Ascending aorta (tissue), 2 donors: ENCODE measurements at regions not wholly inside any gene's neighbourhood (a gene's known extent, or its start where the extent isn't known, plus 50 kb on each side); places are given as distances from the start of the nearest gene placed in this dataset.

Experiments used
- DNase-seq, 2 donors: peaks; one replicate each; pipeline ENCODE4 v3.0.0-alpha.2; 2019; ENCODE audit warnings: low spot score in 2 of 2
- H3K27ac ChIP-seq, 2 donors: fragments of 200-600 bp; sonication (generic); one replicate each; pipeline ENCODE4 v1.5.1; 2016 to 2017; ENCODE audit warnings: mild to moderate bottlenecking in 1 of 2
- H3K27me3 ChIP-seq: fragments of 200-600 bp; sonication (generic); one replicate; pipeline ENCODE4 v1.5.1; 2017
- H3K36me3 ChIP-seq, 2 donors: fragments of 200-600 bp; sonication (generic); one replicate each; pipeline ENCODE4 v1.5.1; 2016
- H3K4me1 ChIP-seq, 2 donors: fragments of 200-600 bp; sonication (generic); one replicate each; pipeline ENCODE4 v1.5.1; 2016 to 2017; ENCODE audit warnings: mild to moderate bottlenecking in 1 of 2
- H3K4me3 ChIP-seq, 2 donors: fragments of 200-600 bp; sonication (generic); one replicate each; pipeline ENCODE4 v1.5.1; 2016 to 2017; ENCODE audit warnings: mild to moderate bottlenecking in 1 of 2
- H3K9me3 ChIP-seq, 2 donors: fragments of 200-600 bp; sonication (generic); one replicate each; pipeline ENCODE4 v1.5.1; 2016
- CTCF ChIP-seq, 3 experiments: fragments of 200-600 bp in 2 of 3; fragments of 450-650 bp in 1 of 3; sonication (generic) in 2 of 3; IDR thresholded peaks; one replicate each; pipeline ENCODE4 v1.5.1; 2016 to 2019; ENCODE audit warnings: antibody characterized with exemption in 3 of 3, mild to moderate bottlenecking in 1 of 3, moderate library complexity in 1 of 3
- intact Hi-C: fragments of 100-400 bp; cut with DNase I; formaldehyde crosslinking; loops from one replicate; pipeline ENCODE4 v1.15.1; 2023

DNA sequence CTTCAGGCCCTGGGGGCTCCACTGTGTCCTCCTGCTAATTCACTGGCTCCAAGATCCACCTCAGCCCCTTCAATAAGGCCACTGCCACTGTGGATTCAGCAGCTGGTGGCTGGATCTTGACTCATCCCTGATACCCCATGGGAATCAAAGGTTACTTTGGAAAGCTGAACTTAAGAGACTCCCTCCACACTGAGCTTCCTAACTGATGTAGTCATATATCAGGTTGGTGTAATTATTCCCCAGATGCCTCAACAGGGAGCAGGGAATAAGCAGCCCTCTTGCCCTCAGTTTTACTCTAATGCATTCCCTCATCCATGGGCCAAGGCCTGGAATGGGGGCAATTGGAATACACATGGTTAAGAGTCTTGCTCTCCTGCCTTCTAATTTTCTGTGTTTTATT lies 164.6 kb downstream of the FASLG start:
- H3K9me3 ChIP-seq: no peaks in the 10 kb centered on the region
- H3K27me3 ChIP-seq: no peaks in the 10 kb centered on the region
- no peak for TF ChIP-seq CTCF (IDR thresholded peaks at IDR 0.05)
- no peaks in the 10 kb centered on the region for H3K36me3 ChIP-seq
- no peaks in the 10 kb centered on the region for H3K4me1 ChIP-seq
- intact Hi-C loops: no loop called here
- H3K27ac ChIP-seq: no peak overlapping the region
- DNase-seq: no peak
- H3K4me3 ChIP-seq: no peak overlapping the region

DNA sequence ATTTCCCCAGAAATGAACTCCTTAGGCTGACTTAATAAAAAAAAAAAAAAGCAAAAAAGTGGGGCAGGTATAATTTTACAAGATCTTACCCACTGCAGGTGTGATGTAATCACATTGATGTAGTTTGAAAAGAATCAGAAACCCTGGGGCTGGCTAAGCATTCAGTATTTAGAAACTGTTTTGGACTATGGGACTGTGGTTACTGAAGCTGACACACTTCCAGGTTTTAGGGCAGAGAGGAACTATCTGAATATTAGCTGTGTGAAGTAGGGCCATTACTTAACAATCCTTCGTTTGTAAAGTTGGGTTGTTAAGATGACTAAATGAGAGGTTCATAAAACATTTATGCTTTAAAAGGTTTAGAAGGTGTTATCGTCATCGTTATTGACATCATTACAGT lies 165.3 kb downstream of the FASLG start:
- intact Hi-C loops: no loop called here
- H3K36me3 ChIP-seq: no peaks in the 10 kb centered on the region
- TF ChIP-seq CTCF (IDR thresholded peaks at IDR 0.05): no peak
- H3K27me3 ChIP-seq: no peaks in the 10 kb centered on the region
- H3K27ac ChIP-seq: no peak overlapping the region
- H3K9me3 ChIP-seq: no peaks in the 10 kb centered on the region
- DNase-seq: no peak
- no peaks in the 10 kb centered on the region for H3K4me1 ChIP-seq
- H3K4me3 ChIP-seq: no peak overlapping the region

- DNase-seq: peak in 1 of 2 donors; percentile 66
- intact Hi-C loops: loop anchor here (1.0 kb wide), 1 partner anchor 376 kb away; no protein-coding TSS in a partner anchor
Measured at GRCh38 chr1:172826096-172826741, 167.3 kb downstream of the FASLG start.

DNA sequence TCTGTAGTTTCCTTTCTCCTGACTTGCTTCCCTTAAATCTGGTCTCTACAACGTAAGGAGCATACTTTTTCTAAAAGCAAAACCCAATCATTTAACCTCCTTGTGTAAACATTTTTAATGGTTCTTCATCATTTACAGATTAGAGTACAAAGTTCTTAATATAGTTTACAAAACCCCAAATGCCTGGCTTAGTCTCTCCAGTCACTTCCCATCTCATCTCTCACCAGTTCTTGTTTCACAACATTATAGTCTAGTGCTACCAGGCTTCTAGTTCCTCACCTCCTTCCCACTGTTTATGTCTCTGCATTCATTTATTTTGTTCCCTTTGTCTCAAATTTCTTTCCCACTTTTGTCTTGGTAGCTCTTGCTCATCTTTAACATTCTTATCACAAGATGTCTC lies 168.4 kb downstream of the FASLG start:
- DNase-seq: no peak
- no peak for TF ChIP-seq CTCF (IDR thresholded peaks at IDR 0.05)
- Histone ChIP-seq H3K36me3 (no peaks in the 10 kb centered on the region), H3K27ac (no peak overlapping the region), H3K4me3 (no peak overlapping the region), H3K9me3 (no peaks in the 10 kb centered on the region), H3K4me1 (no peaks in the 10 kb centered on the region), H3K27me3 (no peaks in the 10 kb centered on the region)
- intact Hi-C loops: no loop called here

More at GRCh38 chr1:172826096-172826741, 167.3 kb downstream of the FASLG start:
- H3K27me3 ChIP-seq: no peaks in the 10 kb centered on the region
- H3K9me3 ChIP-seq: no peaks in the 10 kb centered on the region
- H3K27ac ChIP-seq: peak overlapping the region; percentile 33 to 56
- peak overlapping the region in 1 of 2 donors; percentile 25 for H3K4me3 ChIP-seq
- H3K4me1 ChIP-seq: no peaks in the 10 kb centered on the region
- TF ChIP-seq CTCF (IDR thresholded peaks at IDR 0.05): peak; percentile 46 to 63 (median 49)
- H3K36me3 ChIP-seq: no peaks in the 10 kb centered on the region

GRCh38 chr1:172827841-172828240 lies 168.9 kb downstream of the FASLG start:
- H3K27me3 ChIP-seq: no peaks in the 10 kb centered on the region
- intact Hi-C loops: no loop called here
- no peak overlapping the region for H3K4me3 ChIP-seq
- no peaks in the 10 kb centered on the region for H3K9me3 ChIP-seq
- H3K36me3 ChIP-seq: no peaks in the 10 kb centered on the region
- no peaks in the 10 kb centered on the region for H3K4me1 ChIP-seq
- TF ChIP-seq CTCF (IDR thresholded peaks at IDR 0.05): no peak
- H3K27ac ChIP-seq: no peak overlapping the region
- no peak for DNase-seq
